ENCODE measurements at regions not wholly inside any gene's neighbourhood (a gene's known extent, or its start where the extent isn't known, plus 50 kb on each side); places are given as distances from the start of the nearest gene placed in this dataset.

- no peak overlapping the region for H3K4me3 ChIP-seq (ENCODE audit: low read length in 2 of 2)
- peak overlapping the region; percentile 24 for H2AFZ ChIP-seq (ENCODE audit: low read length)
- no peak overlapping the region for H4K91ac ChIP-seq (ENCODE audit: low read depth, low read length, poor library complexity)
- H3K79me1 ChIP-seq (ENCODE audit: low read depth, low read length), result no peaks in the 10 kb centered on the region
- no peak overlapping the region for H3K27ac ChIP-seq (replicated peaks; ENCODE audit: low read length)
- H4K8ac ChIP-seq (ENCODE audit: low read depth, low read length), result no peak overlapping the region
- H2AK5ac ChIP-seq (ENCODE audit: low read depth, low read length), result no peak overlapping the region
- no peaks in the 10 kb centered on the region for H3K9me3 ChIP-seq (replicated peaks in 1 of 2; ENCODE audit: control insufficient read depth in 2 of 2, insufficient read depth in 1 of 2, low read depth in 1 of 2, low read length in 2 of 2)
- H2BK12ac ChIP-seq (ENCODE audit: low read length), result no peak overlapping the region
- no peak overlapping the region for H2BK5ac ChIP-seq (ENCODE audit: low read length)
- H3K4ac ChIP-seq (ENCODE audit: low read length), result no peak overlapping the region
- H3K18ac ChIP-seq (ENCODE audit: low read length), result no peak overlapping the region
- H2BK15ac ChIP-seq (ENCODE audit: low read length), result no peak overlapping the region
- WGBS, 2 donors (ENCODE audit: extremely low coverage in 2 of 2, insufficient read length in 2 of 2, insufficient replicate concordance in 1 of 2), result no CpG with 5 or more reads among the region's 7 CpGs
- no peak overlapping the region for H3K14ac ChIP-seq (ENCODE audit: low read length)
- H2BK120ac ChIP-seq (ENCODE audit: low read depth, low read length), result no peak overlapping the region
- no peaks in the 10 kb centered on the region for H3K27me3 ChIP-seq (ENCODE audit: control insufficient read depth in 3 of 3, insufficient read depth in 3 of 3, low read depth in 1 of 3, low read length in 3 of 3)
- DNase-seq (ENCODE audit: low spot score), result no peak
- no peak overlapping the region for H3K9ac ChIP-seq (ENCODE audit: low read depth, low read length, poor library complexity)
- H3K4me1 ChIP-seq (ENCODE audit: control insufficient read depth in 2 of 2, insufficient read depth in 1 of 2, low read depth in 1 of 2, low read length in 2 of 2), result peaks cover 1 to 8% of the 10 kb centered on the region in 2 donors
- H3K36me3 ChIP-seq (replicated peaks in 1 of 2; ENCODE audit: control insufficient read depth in 2 of 2, insufficient read depth in 2 of 2, low read length in 2 of 2), result no peaks in the 10 kb centered on the region
- H3K4me2 ChIP-seq (ENCODE audit: insufficient read depth, low read length, poor library complexity, severe bottlenecking), result no peak overlapping the region
- no peak overlapping the region for H3K23ac ChIP-seq (ENCODE audit: low read depth, low read length, poor library complexity)
Measured at GRCh38 chr15:72998226-72998625, 54.0 kb upstream of the NEO1 start.

GRCh38 chr15:72995849-72996248 is 56.4 kb upstream of the NEO1 start:
- Histone ChIP-seq H3K4ac (ENCODE audit: low read length) (no peak overlapping the region), H3K79me1 (ENCODE audit: low read depth, low read length) (no peaks in the 10 kb centered on the region), H2BK15ac (ENCODE audit: low read length) (no peak overlapping the region), H3K4me3 (ENCODE audit: low read length in 2 of 2) (no peak overlapping the region), H2BK12ac (ENCODE audit: low read length) (no peak overlapping the region), H3K36me3 (replicated peaks in 1 of 2; ENCODE audit: control insufficient read depth in 2 of 2, insufficient read depth in 2 of 2, low read length in 2 of 2) (no peaks in the 10 kb centered on the region), H3K4me2 (ENCODE audit: insufficient read depth, low read length, poor library complexity, severe bottlenecking) (no peak overlapping the region), H3K9me3 (replicated peaks in 1 of 2; ENCODE audit: control insufficient read depth in 2 of 2, insufficient read depth in 1 of 2, low read depth in 1 of 2, low read length in 2 of 2) (no peaks in the 10 kb centered on the region), H2AK5ac (ENCODE audit: low read depth, low read length) (no peak overlapping the region), H2BK5ac (ENCODE audit: low read length) (no peak overlapping the region), H3K18ac (ENCODE audit: low read length) (no peak overlapping the region), H3K14ac (ENCODE audit: low read length) (no peak overlapping the region), H4K91ac (ENCODE audit: low read depth, low read length, poor library complexity) (no peak overlapping the region), H2AFZ (ENCODE audit: low read length) (no peak overlapping the region), H3K4me1 (ENCODE audit: control insufficient read depth in 2 of 2, insufficient read depth in 1 of 2, low read depth in 1 of 2, low read length in 2 of 2) (peaks cover 0 to 3% of the 10 kb centered on the region in 2 donors), H3K9ac (ENCODE audit: low read depth, low read length, poor library complexity) (no peak overlapping the region), H4K8ac (ENCODE audit: low read depth, low read length) (no peak overlapping the region), H3K23ac (ENCODE audit: low read depth, low read length, poor library complexity) (no peak overlapping the region), H2BK120ac (ENCODE audit: low read depth, low read length) (no peak overlapping the region), H3K27me3 (ENCODE audit: control insufficient read depth in 3 of 3, insufficient read depth in 3 of 3, low read depth in 1 of 3, low read length in 3 of 3) (no peaks in the 10 kb centered on the region), H3K27ac (replicated peaks; ENCODE audit: low read length) (no peak overlapping the region)
- no CpG with 5 or more reads among the region's 2 CpGs for WGBS, 2 donors (ENCODE audit: extremely low coverage in 2 of 2, insufficient read length in 2 of 2, insufficient replicate concordance in 1 of 2)
- DNase-seq (ENCODE audit: low spot score), result no peak

GRCh38 chr15:72994534-72995177 is 57.6 kb upstream of the NEO1 start:
- Histone ChIP-seq H2BK120ac (ENCODE audit: low read depth, low read length) (no peak overlapping the region), H3K4me3 (ENCODE audit: low read length in 2 of 2) (no peak overlapping the region), H3K79me1 (ENCODE audit: low read depth, low read length) (no peaks in the 10 kb centered on the region), H2AK5ac (ENCODE audit: low read depth, low read length) (no peak overlapping the region), H3K14ac (ENCODE audit: low read length) (no peak overlapping the region), H2BK5ac (ENCODE audit: low read length) (no peak overlapping the region), H4K8ac (ENCODE audit: low read depth, low read length) (no peak overlapping the region), H2AFZ (ENCODE audit: low read length) (peak overlapping the region; percentile 44), H3K27ac (replicated peaks; ENCODE audit: low read length) (no peak overlapping the region), H3K9ac (ENCODE audit: low read depth, low read length, poor library complexity) (no peak overlapping the region), H3K4me1 (ENCODE audit: control insufficient read depth in 2 of 2, insufficient read depth in 1 of 2, low read depth in 1 of 2, low read length in 2 of 2) (peaks cover 0 to 1% of the 10 kb centered on the region in 2 donors), H2BK15ac (ENCODE audit: low read length) (no peak overlapping the region), H3K4me2 (ENCODE audit: insufficient read depth, low read length, poor library complexity, severe bottlenecking) (no peak overlapping the region), H3K23ac (ENCODE audit: low read depth, low read length, poor library complexity) (no peak overlapping the region), H3K18ac (ENCODE audit: low read length) (no peak overlapping the region), H4K91ac (ENCODE audit: low read depth, low read length, poor library complexity) (no peak overlapping the region), H3K36me3 (replicated peaks in 1 of 2; ENCODE audit: control insufficient read depth in 2 of 2, insufficient read depth in 2 of 2, low read length in 2 of 2) (no peaks in the 10 kb centered on the region), H2BK12ac (ENCODE audit: low read length) (no peak overlapping the region), H3K4ac (ENCODE audit: low read length) (no peak overlapping the region), H3K9me3 (replicated peaks in 1 of 2; ENCODE audit: control insufficient read depth in 2 of 2, insufficient read depth in 1 of 2, low read depth in 1 of 2, low read length in 2 of 2) (no peaks in the 10 kb centered on the region), H3K27me3 (ENCODE audit: control insufficient read depth in 3 of 3, insufficient read depth in 3 of 3, low read depth in 1 of 3, low read length in 3 of 3) (no peaks in the 10 kb centered on the region)
- WGBS, 2 donors (ENCODE audit: extremely low coverage in 2 of 2, insufficient read length in 2 of 2, insufficient replicate concordance in 1 of 2), result no CpG with 5 or more reads among the region's 9 CpGs
- no peak for DNase-seq (ENCODE audit: low spot score)

- Histone ChIP-seq H4K8ac (ENCODE audit: low read depth, low read length) (no peak overlapping the region), H2AFZ (ENCODE audit: low read length) (no peak overlapping the region), H3K18ac (ENCODE audit: low read length) (no peak overlapping the region), H2BK12ac (ENCODE audit: low read length) (no peak overlapping the region), H3K4ac (ENCODE audit: low read length) (no peak overlapping the region), H2BK15ac (ENCODE audit: low read length) (no peak overlapping the region), H3K9me3 (replicated peaks in 1 of 2; ENCODE audit: control insufficient read depth in 2 of 2, insufficient read depth in 1 of 2, low read depth in 1 of 2, low read length in 2 of 2) (no peaks in the 10 kb centered on the region), H3K36me3 (replicated peaks in 1 of 2; ENCODE audit: control insufficient read depth in 2 of 2, insufficient read depth in 2 of 2, low read length in 2 of 2) (no peaks in the 10 kb centered on the region), H3K27me3 (ENCODE audit: control insufficient read depth in 3 of 3, insufficient read depth in 3 of 3, low read depth in 1 of 3, low read length in 3 of 3) (no peaks in the 10 kb centered on the region), H3K4me3 (ENCODE audit: low read length in 2 of 2) (no peak overlapping the region), H3K4me2 (ENCODE audit: insufficient read depth, low read length, poor library complexity, severe bottlenecking) (no peak overlapping the region), H3K27ac (replicated peaks; ENCODE audit: low read length) (no peak overlapping the region), H2AK5ac (ENCODE audit: low read depth, low read length) (no peak overlapping the region), H3K14ac (ENCODE audit: low read length) (no peak overlapping the region), H3K9ac (ENCODE audit: low read depth, low read length, poor library complexity) (no peak overlapping the region), H3K4me1 (ENCODE audit: control insufficient read depth in 2 of 2, insufficient read depth in 1 of 2, low read depth in 1 of 2, low read length in 2 of 2) (peaks cover 0 to 1% of the 10 kb centered on the region in 2 donors), H4K91ac (ENCODE audit: low read depth, low read length, poor library complexity) (no peak overlapping the region), H2BK5ac (ENCODE audit: low read length) (no peak overlapping the region), H2BK120ac (ENCODE audit: low read depth, low read length) (no peak overlapping the region), H3K23ac (ENCODE audit: low read depth, low read length, poor library complexity) (no peak overlapping the region), H3K79me1 (ENCODE audit: low read depth, low read length) (no peaks in the 10 kb centered on the region)
- WGBS, 2 donors (ENCODE audit: extremely low coverage in 2 of 2, insufficient read length in 2 of 2, insufficient replicate concordance in 1 of 2), result no CpG with 5 or more reads among the region's 8 CpGs
- DNase-seq (ENCODE audit: low spot score), result no peak
Measured at GRCh38 chr15:72992841-72993252, 59.4 kb upstream of the NEO1 start.

Data from neuronal stem cell (in vitro differentiated cells).